ENCODE measurements at regions not wholly inside any gene's neighbourhood (a gene's known extent, or its start where the extent isn't known, plus 50 kb on each side); places are given as distances from the start of the nearest gene placed in this dataset.

DNA sequence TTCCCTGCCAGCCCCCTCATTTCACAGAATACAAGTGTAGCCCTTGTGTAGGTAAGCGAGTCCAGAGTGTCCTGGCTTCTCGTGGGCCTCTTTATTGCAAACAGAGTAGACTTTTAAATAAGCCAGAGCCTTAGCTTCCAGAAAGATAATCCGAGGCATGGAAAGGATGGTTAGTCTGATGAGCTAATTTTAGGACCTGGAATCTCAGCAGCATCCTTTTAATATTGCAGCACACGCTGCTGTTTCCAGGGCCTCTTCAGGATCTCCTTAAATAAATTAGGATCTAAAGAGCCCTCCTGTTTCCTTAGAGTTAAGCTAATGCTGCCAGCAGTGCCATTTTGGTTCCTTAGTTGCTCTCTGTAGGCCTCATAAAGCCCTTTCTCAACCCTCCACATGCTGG lies 99.2 kb downstream of the RFC3 start:
- TF ChIP-seq ZNF8 (CRISPR knock-in tag; IDR thresholded peaks at IDR 0.05) (no peak), RARB (CRISPR knock-in tag; IDR thresholded peaks at IDR 0.05) (no peak), ZNF70 (CRISPR knock-in tag; IDR thresholded peaks at IDR 0.05) (no peak), ARNTL (CRISPR knock-in tag; IDR thresholded peaks at IDR 0.05; ENCODE audit: borderline replicate concordance, low read depth) (no peak), ZC3H10 (CRISPR knock-in tag; IDR thresholded peaks at IDR 0.05) (no peak), ZFP3 (CRISPR knock-in tag; IDR thresholded peaks at IDR 0.05) (no peak), GLIS3 (CRISPR knock-in tag; IDR thresholded peaks at IDR 0.05) (no peak)

Measured in SK-N-SH treated with all-trans-retinoic acid at 6 μM for 48 hours (cell line).